PC-9 (cell line): ENCODE measurements at regions not wholly inside any gene's neighbourhood (a gene's known extent, or its start where the extent isn't known, plus 50 kb on each side); places are given as distances from the start of the nearest gene placed in this dataset.

Experiments
- BruUV-seq: library from RNA; stranded (reverse); fragments of 400-500 nt; replicated peaks from 2 replicates; lab custom pipeline; 2021; lab: Mats Ljungman, UMichigan
- CTCF ChIA-PET: fragments of 300-600 bp; sonication (Branson Sonifier 250); formaldehyde crosslinking; loops from one replicate; lab custom pipeline; 2022; ENCODE audit warnings: antibody characterized with exemption; lab: Charles Lee
- POLR2A ChIA-PET: fragments of 300-600 bp; sonication (Branson Sonifier 250); formaldehyde crosslinking; loops from one replicate; lab custom pipeline; 2022; ENCODE audit warnings: antibody characterized with exemption; ENCODE audit not compliant: unreplicated experiment; lab: Charles Lee
- DNase-seq, 2 experiments: peaks; one replicate each; pipeline versions ENCODE4 v3.0.0 to v3.0.0-alpha.2; 2015 to 2022; ENCODE audit warnings: mixed read lengths in 1 of 2
- H2AFZ ChIP-seq: fragments of 200-600 bp; sonication (generic); 2 replicates; pipeline ENCODE4 v1.8.1; 2017; ENCODE audit warnings: antibody characterized with exemption
- H3F3A ChIP-seq: fragments of 200-600 bp; sonication (generic); 2 replicates; pipeline ENCODE4 v1.8.1; 2017; ENCODE audit warnings: antibody characterized with exemption, mild to moderate bottlenecking, low read depth; ENCODE audit not compliant: insufficient read depth
- H3K27ac ChIP-seq: fragments of 200-600 bp; sonication (generic); 2 replicates; pipeline ENCODE4 v1.6.1; 2016; ENCODE audit warnings: mixed run types
- H3K27me3 ChIP-seq: fragments of 200-600 bp; sonication (generic); 2 replicates; pipeline ENCODE4 v1.6.1; 2016; ENCODE audit warnings: low read depth, mixed run types; ENCODE audit not compliant: insufficient read depth
- H3K36me3 ChIP-seq: fragments of 200-600 bp; sonication (generic); 2 replicates; pipeline ENCODE4 v1.6.1; 2016; ENCODE audit warnings: low read depth, mixed run types
- H3K4me1 ChIP-seq: fragments of 200-600 bp; sonication (generic); replicated peaks from 2 replicates; pipeline ENCODE4 v1.6.1; 2016; ENCODE audit warnings: mixed run types; ENCODE audit not compliant: insufficient read depth
- H3K4me2 ChIP-seq: fragments of 200-600 bp; sonication (generic); 2 replicates; pipeline ENCODE4 v1.6.1; 2017; ENCODE audit warnings: mixed run types
- H3K4me3 ChIP-seq: fragments of 200-600 bp; sonication (generic); 2 replicates; pipeline ENCODE4 v1.6.1; 2016; ENCODE audit warnings: mixed run types
- H3K79me2 ChIP-seq: fragments of 200-600 bp; sonication (generic); 2 replicates; pipeline ENCODE4 v1.6.1; 2017; ENCODE audit warnings: low read depth, mixed run types
- H3K9me2 ChIP-seq: fragments of 200-600 bp; sonication (generic); 2 replicates; pipeline ENCODE4 v1.8.1; 2017; ENCODE audit warnings: mild to moderate bottlenecking; ENCODE audit not compliant: insufficient read depth
- H3K9me3 ChIP-seq: fragments of 200-600 bp; sonication (generic); 2 replicates; pipeline ENCODE4 v1.8.1; 2016; ENCODE audit warnings: low read depth; ENCODE audit not compliant: insufficient read depth
- H4K20me1 ChIP-seq: fragments of 200-600 bp; sonication (generic); 2 replicates; pipeline ENCODE4 v1.8.1; 2017; ENCODE audit not compliant: insufficient read depth
- CTCF ChIP-seq: fragments of 200-600 bp; sonication (generic); conservative IDR thresholded peaks from 2 replicates; pipeline ENCODE4 v1.6.1; 2017; ENCODE audit warnings: mixed run types, antibody characterized with exemption, mild to moderate bottlenecking, moderate library complexity
- EZH2 ChIP-seq: fragments of 200-600 bp; sonication (generic); IDR thresholded peaks from 2 replicates; pipeline ENCODE4 v1.8.0; 2017; ENCODE audit warnings: antibody characterized with exemption, low read depth
- intact Hi-C: fragments of 100-400 bp; cut with micrococcal nuclease; formaldehyde crosslinking; loops from one replicate; pipeline ENCODE4 v1.10.0; 2022; ENCODE audit not compliant: unreplicated experiment

- Histone ChIP-seq H3K4me1 (no peaks in the 10 kb centered on the region), H3K4me2 (no peak overlapping the region), H3K79me2 (no peaks in the 10 kb centered on the region), H3K27me3 (no peaks in the 10 kb centered on the region), H3K9me3 (no peaks in the 10 kb centered on the region), H3F3A (no peaks in the 10 kb centered on the region), H3K36me3 (no peaks in the 10 kb centered on the region), H3K4me3 (no peak overlapping the region), H3K27ac (no peak overlapping the region), H2AFZ (no peak overlapping the region), H3K9me2 (peaks cover 6% of the 10 kb centered on the region), H4K20me1 (no peaks in the 10 kb centered on the region)
- intact Hi-C loops: loop anchor here (10.0 kb wide), 1 partner anchor 1229 kb away; no protein-coding TSS in a partner anchor
- ChIA-PET POLR2A (no interaction called here), CTCF (no interaction called here)
- BruUV-seq: no TSS peak
- TF ChIP-seq EZH2: no peak
- TF ChIP-seq CTCF: no peak
- DNase-seq: no peak
These were observed 497.1 kb downstream of the PTPRC start for GRCh38 chr1:199135901-199136300.

GRCh38 chr1:199138061-199138460 lies 499.2 kb downstream of the PTPRC start:
- Histone ChIP-seq H2AFZ (no peak overlapping the region), H3K9me2 (peaks cover 6% of the 10 kb centered on the region), H3K4me1 (no peaks in the 10 kb centered on the region), H3F3A (no peaks in the 10 kb centered on the region), H3K4me3 (no peak overlapping the region), H3K36me3 (no peaks in the 10 kb centered on the region), H3K79me2 (no peaks in the 10 kb centered on the region), H3K4me2 (no peak overlapping the region), H3K27me3 (no peaks in the 10 kb centered on the region), H3K27ac (no peak overlapping the region), H3K9me3 (no peaks in the 10 kb centered on the region), H4K20me1 (no peaks in the 10 kb centered on the region)
- ChIA-PET CTCF (no interaction called here), POLR2A (no interaction called here)
- intact Hi-C loops: loop anchor here (10.0 kb wide), 1 partner anchor 1227 kb away; no protein-coding TSS in a partner anchor
- DNase-seq: no peak
- no TSS peak for BruUV-seq
- TF ChIP-seq EZH2: no peak
- no peak for TF ChIP-seq CTCF

- Histone ChIP-seq H3K4me1 (no peaks in the 10 kb centered on the region), H4K20me1 (no peaks in the 10 kb centered on the region), H3K27me3 (no peaks in the 10 kb centered on the region), H3K36me3 (no peaks in the 10 kb centered on the region), H3K4me3 (no peak overlapping the region), H2AFZ (no peak overlapping the region), H3K79me2 (no peaks in the 10 kb centered on the region), H3K4me2 (no peak overlapping the region), H3K27ac (no peak overlapping the region), H3K9me3 (no peaks in the 10 kb centered on the region; the same call in 1 of the 2 replicates), H3F3A (no peaks in the 10 kb centered on the region), H3K9me2 (no peaks in the 10 kb centered on the region; the same call in 1 of the 2 replicates)
- no TSS peak for BruUV-seq
- POLR2A ChIA-PET: no interaction called here
- intact Hi-C loops: no loop called here
- DNase-seq: no peak
- TF ChIP-seq EZH2: no peak
- TF ChIP-seq CTCF: no peak
- CTCF ChIA-PET: no interaction called here
These were observed 510.8 kb downstream of the PTPRC start for GRCh38 chr1:199149591-199149990.
